ENCODE measurements at regions not wholly inside any gene's neighbourhood (a gene's known extent, or its start where the extent isn't known, plus 50 kb on each side); places are given as distances from the start of the nearest gene placed in this dataset.
"Not testable (repeated sequence)": the region's sequence is repeated elsewhere in the genome, so short reads cannot be mapped to it uniquely, and the experiment has no call there.

- no peak for DNase-seq (ENCODE audit: low read depth in 4 of 4, low spot score in 2 of 4)
Observed at GRCh38 chr11:95652002-95652472, 137.5 kb downstream of the FAM76B start.

- no peak for DNase-seq (ENCODE audit: low read depth in 4 of 4, low spot score in 2 of 4)
Observed at GRCh38 chr11:95650276-95650675, 139.3 kb downstream of the FAM76B start.

- DNase-seq (ENCODE audit: low read depth in 4 of 4, low spot score in 2 of 4), result peak in 1 of 4 donors; percentile 64
Observed at GRCh38 chr11:95647871-95648270, 141.7 kb downstream of the FAM76B start.

- no peak for DNase-seq (ENCODE audit: low read depth in 4 of 4, low spot score in 2 of 4)
Observed at GRCh38 chr11:95647355-95647754, 142.2 kb downstream of the FAM76B start.

GRCh38 chr11:95641495-95641894 lies 148.1 kb downstream of the FAM76B start:
- no peak for DNase-seq (ENCODE audit: low read depth in 4 of 4, low spot score in 2 of 4)

- DNase-seq (ENCODE audit: low read depth in 4 of 4, low spot score in 2 of 4), result no peak
Observed at GRCh38 chr11:95638501-95638900, 151.1 kb downstream of the FAM76B start.

GRCh38 chr11:95625164-95625900 lies 164.2 kb downstream of the FAM76B start:
- no peak for DNase-seq (ENCODE audit: low read depth in 4 of 4, low spot score in 2 of 4)

GRCh38 chr11:95616256-95616804 lies 173.3 kb downstream of the FAM76B start:
- DNase-seq (ENCODE audit: low read depth in 4 of 4, low spot score in 2 of 4), result no peak

- no peak for DNase-seq (ENCODE audit: low read depth in 4 of 4, low spot score in 2 of 4)
Observed at GRCh38 chr11:95611827-95612226, 177.8 kb downstream of the FAM76B start.

GRCh38 chr11:95610185-95610584 lies 179.4 kb downstream of the FAM76B start:
- not testable (repeated sequence) for DNase-seq (ENCODE audit: low read depth in 4 of 4, low spot score in 2 of 4)

GRCh38 chr11:95608093-95608492 lies 181.5 kb downstream of the FAM76B start:
- DNase-seq (ENCODE audit: low read depth in 4 of 4, low spot score in 2 of 4), result no peak

- no peak for DNase-seq (ENCODE audit: low read depth in 4 of 4, low spot score in 2 of 4)
Observed at GRCh38 chr11:95606824-95607223, 182.8 kb downstream of the FAM76B start.

- no peak for DNase-seq (ENCODE audit: low read depth in 4 of 4, low spot score in 2 of 4)
Observed at GRCh38 chr11:95605271-95605940, 184.2 kb downstream of the FAM76B start.

- no peak for DNase-seq (ENCODE audit: low read depth in 4 of 4, low spot score in 2 of 4)
Observed at GRCh38 chr11:95599959-95600586, 189.5 kb downstream of the FAM76B start.

GRCh38 chr11:95595973-95596489 lies 193.6 kb downstream of the FAM76B start:
- no peak for DNase-seq (ENCODE audit: low read depth in 4 of 4, low spot score in 2 of 4)

GRCh38 chr11:95595541-95595940 lies 194.0 kb downstream of the FAM76B start:
- no peak for DNase-seq (ENCODE audit: low read depth in 4 of 4, low spot score in 2 of 4)

GRCh38 chr11:95593111-95593510 lies 196.5 kb downstream of the FAM76B start:
- no peak for DNase-seq (ENCODE audit: low read depth in 4 of 4, low spot score in 2 of 4)

- DNase-seq (ENCODE audit: low read depth in 4 of 4, low spot score in 2 of 4), result peak in 3 of 4 donors; percentile 8 to 19 (median 15)
Observed at GRCh38 chr11:95592471-95592870, 197.1 kb downstream of the FAM76B start.

- DNase-seq (ENCODE audit: low read depth in 4 of 4, low spot score in 2 of 4), result no peak
Observed at GRCh38 chr11:95589893-95590612, 199.5 kb downstream of the FAM76B start.

GRCh38 chr11:95588821-95589220 lies 200.8 kb downstream of the FAM76B start:
- no peak for DNase-seq (ENCODE audit: low read depth in 4 of 4, low spot score in 2 of 4)

Measured in left renal cortex interstitium (tissue), 4 donors.